Fibroblast of lung (primary cell): ENCODE measurements at regions not wholly inside any gene's neighbourhood (a gene's known extent, or its start where the extent isn't known, plus 50 kb on each side); places are given as distances from the start of the nearest gene placed in this dataset.
A peak's percentile ranks its signal among the peaks of the same experiment; 100 is the strongest.

Source experiments
- EZH2 ChIP-seq: IDR thresholded peaks from 2 replicates; pipeline ENCODE4 v1.5.1; 2012; ENCODE audit warnings: low read length, control low read depth, mild to moderate bottlenecking; ENCODE audit errors: missing control alignments
- TF ChIP-seq, protein P1 (sequence below), 2 donors: IDR thresholded peaks in 1 of 2; conservative IDR thresholded peaks in 1 of 2; 1 replicate in 1 of 2; 2 replicates in 1 of 2; pipeline ENCODE4 v1.5.1; 2011 to 2012; ENCODE audit warnings: low read length in 2 of 2, control low read depth in 1 of 2, inconsistent platforms in 1 of 2, low read depth in 1 of 2, mild to moderate bottlenecking in 1 of 2

GRCh38 chr7:47170516-47170915 lies 411.4 kb downstream of the TNS3 start:
- TF ChIP-seq, protein P1, sequence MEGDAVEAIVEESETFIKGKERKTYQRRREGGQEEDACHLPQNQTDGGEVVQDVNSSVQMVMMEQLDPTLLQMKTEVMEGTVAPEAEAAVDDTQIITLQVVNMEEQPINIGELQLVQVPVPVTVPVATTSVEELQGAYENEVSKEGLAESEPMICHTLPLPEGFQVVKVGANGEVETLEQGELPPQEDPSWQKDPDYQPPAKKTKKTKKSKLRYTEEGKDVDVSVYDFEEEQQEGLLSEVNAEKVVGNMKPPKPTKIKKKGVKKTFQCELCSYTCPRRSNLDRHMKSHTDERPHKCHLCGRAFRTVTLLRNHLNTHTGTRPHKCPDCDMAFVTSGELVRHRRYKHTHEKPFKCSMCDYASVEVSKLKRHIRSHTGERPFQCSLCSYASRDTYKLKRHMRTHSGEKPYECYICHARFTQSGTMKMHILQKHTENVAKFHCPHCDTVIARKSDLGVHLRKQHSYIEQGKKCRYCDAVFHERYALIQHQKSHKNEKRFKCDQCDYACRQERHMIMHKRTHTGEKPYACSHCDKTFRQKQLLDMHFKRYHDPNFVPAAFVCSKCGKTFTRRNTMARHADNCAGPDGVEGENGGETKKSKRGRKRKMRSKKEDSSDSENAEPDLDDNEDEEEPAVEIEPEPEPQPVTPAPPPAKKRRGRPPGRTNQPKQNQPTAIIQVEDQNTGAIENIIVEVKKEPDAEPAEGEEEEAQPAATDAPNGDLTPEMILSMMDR (conservative IDR thresholded peaks at IDR 0.05 in 1 of 2, IDR thresholded peaks at IDR 0.05 in 1 of 2; ENCODE audit: low read depth in 1 of 2, low read length in 2 of 2), result peak; percentile 27 to 53
- TF ChIP-seq EZH2, result no peak
